ENCODE measurements at regions not wholly inside any gene's neighbourhood (a gene's known extent, or its start where the extent isn't known, plus 50 kb on each side); places are given as distances from the start of the nearest gene placed in this dataset.

- TF ChIP-seq CTCF (IDR thresholded peaks at IDR 0.05; ENCODE audit: low read depth, low read length) = no peak
- no peak for TF ChIP-seq EZH2phosphoT487 (IDR thresholded peaks at IDR 0.05; ENCODE audit: low read depth)
Observed at GRCh38 chr10:63795094-63795860, 274.1 kb downstream of the REEP3 start.
